KMS-11 (cell line): ENCODE measurements at regions not wholly inside any gene's neighbourhood (a gene's known extent, or its start where the extent isn't known, plus 50 kb on each side); places are given as distances from the start of the nearest gene placed in this dataset.

ENCODE experiments used
- H2AFZ ChIP-seq: fragments of 200-600 bp; sonication (generic); 2 replicates; pipeline ENCODE4 v1.6.1; 2016; ENCODE audit warnings: antibody characterized with exemption, mixed run types, low read depth
- H3K27ac ChIP-seq: fragments of 200-600 bp; sonication (generic); 2 replicates; pipeline ENCODE4 v1.6.1; 2016; ENCODE audit warnings: mild to moderate bottlenecking, mixed run types
- H3K27me3 ChIP-seq: fragments of 200-600 bp; sonication (generic); 2 replicates; pipeline ENCODE4 v1.6.1; 2017; ENCODE audit warnings: mild to moderate bottlenecking, low read depth, mixed run types, moderate library complexity; ENCODE audit not compliant: insufficient read depth
- H3K36me3 ChIP-seq: fragments of 200-600 bp; sonication (generic); 2 replicates; pipeline ENCODE4 v1.6.1; 2017; ENCODE audit warnings: mild to moderate bottlenecking, mixed run types; ENCODE audit not compliant: insufficient read depth
- H3K4me1 ChIP-seq: fragments of 200-600 bp; sonication (generic); 2 replicates; pipeline ENCODE4 v1.6.1; 2016; ENCODE audit warnings: mild to moderate bottlenecking, low read depth, mixed run types; ENCODE audit not compliant: poor library complexity, severe bottlenecking
- H3K4me2 ChIP-seq: fragments of 200-600 bp; sonication (generic); 2 replicates; pipeline ENCODE4 v1.7.0; 2016; ENCODE audit warnings: mild to moderate bottlenecking, mixed run types
- H3K4me3 ChIP-seq: fragments of 200-600 bp; sonication (generic); IDR thresholded peaks from 2 replicates; pipeline ENCODE4 v1.6.1; 2017; ENCODE audit warnings: low read depth, low read length, mixed read lengths; ENCODE audit not compliant: insufficient read depth
- H3K79me2 ChIP-seq: fragments of 200-600 bp; sonication (generic); 2 replicates; pipeline ENCODE4 v1.6.1; 2016; ENCODE audit warnings: low read depth, mixed run types; ENCODE audit not compliant: insufficient read depth
- H3K9ac ChIP-seq: fragments of 200-600 bp; sonication (generic); 2 replicates; pipeline ENCODE4 v1.6.1; 2016; ENCODE audit warnings: mild to moderate bottlenecking, mixed run types
- H4K20me1 ChIP-seq: fragments of 200-600 bp; sonication (generic); 2 replicates; pipeline ENCODE4 v1.6.1; 2016; ENCODE audit warnings: mild to moderate bottlenecking, mixed run types; ENCODE audit not compliant: insufficient read depth
- TF ChIP-seq, protein P1 (sequence below): fragments of 200-600 bp; sonication (generic); conservative IDR thresholded peaks from 2 replicates; pipeline ENCODE4 v1.6.1; 2017; ENCODE audit warnings: low read depth, mild to moderate bottlenecking, antibody characterized with exemption, low read length, moderate library complexity, mixed read lengths

DNA sequence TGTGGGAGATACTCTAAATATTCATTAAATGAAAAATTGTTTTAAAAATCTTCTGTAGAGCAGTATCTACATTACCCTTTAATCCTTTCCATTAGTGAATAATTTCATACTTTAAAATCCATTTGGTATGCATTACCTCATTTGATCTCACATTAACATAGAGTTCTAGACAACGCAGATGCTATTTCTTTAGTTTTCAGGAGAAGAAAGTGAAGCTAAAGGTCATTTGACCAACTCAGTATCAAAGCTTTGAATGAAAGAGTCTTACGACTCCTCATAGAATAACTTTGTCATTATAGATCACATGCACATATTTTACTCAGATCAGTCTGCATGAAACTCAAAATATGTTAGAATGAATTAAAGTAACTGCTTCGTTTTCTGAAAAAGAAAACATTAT is 460.2 kb downstream of the DNAJB9 start:
- no peaks in the 10 kb centered on the region for H3K36me3 ChIP-seq
- H3K27ac ChIP-seq, result no peak overlapping the region
- H3K4me2 ChIP-seq, result no peak overlapping the region
- no peaks in the 10 kb centered on the region for H4K20me1 ChIP-seq
- no peaks in the 10 kb centered on the region for H3K79me2 ChIP-seq
- H3K27me3 ChIP-seq, result no peaks in the 10 kb centered on the region
- TF ChIP-seq, protein P1, sequence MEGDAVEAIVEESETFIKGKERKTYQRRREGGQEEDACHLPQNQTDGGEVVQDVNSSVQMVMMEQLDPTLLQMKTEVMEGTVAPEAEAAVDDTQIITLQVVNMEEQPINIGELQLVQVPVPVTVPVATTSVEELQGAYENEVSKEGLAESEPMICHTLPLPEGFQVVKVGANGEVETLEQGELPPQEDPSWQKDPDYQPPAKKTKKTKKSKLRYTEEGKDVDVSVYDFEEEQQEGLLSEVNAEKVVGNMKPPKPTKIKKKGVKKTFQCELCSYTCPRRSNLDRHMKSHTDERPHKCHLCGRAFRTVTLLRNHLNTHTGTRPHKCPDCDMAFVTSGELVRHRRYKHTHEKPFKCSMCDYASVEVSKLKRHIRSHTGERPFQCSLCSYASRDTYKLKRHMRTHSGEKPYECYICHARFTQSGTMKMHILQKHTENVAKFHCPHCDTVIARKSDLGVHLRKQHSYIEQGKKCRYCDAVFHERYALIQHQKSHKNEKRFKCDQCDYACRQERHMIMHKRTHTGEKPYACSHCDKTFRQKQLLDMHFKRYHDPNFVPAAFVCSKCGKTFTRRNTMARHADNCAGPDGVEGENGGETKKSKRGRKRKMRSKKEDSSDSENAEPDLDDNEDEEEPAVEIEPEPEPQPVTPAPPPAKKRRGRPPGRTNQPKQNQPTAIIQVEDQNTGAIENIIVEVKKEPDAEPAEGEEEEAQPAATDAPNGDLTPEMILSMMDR, result no peak
- no peak overlapping the region for H2AFZ ChIP-seq
- H3K9ac ChIP-seq, result no peak overlapping the region
- no peaks in the 10 kb centered on the region for H3K4me1 ChIP-seq
- H3K4me3 ChIP-seq, result no peak overlapping the region

DNA sequence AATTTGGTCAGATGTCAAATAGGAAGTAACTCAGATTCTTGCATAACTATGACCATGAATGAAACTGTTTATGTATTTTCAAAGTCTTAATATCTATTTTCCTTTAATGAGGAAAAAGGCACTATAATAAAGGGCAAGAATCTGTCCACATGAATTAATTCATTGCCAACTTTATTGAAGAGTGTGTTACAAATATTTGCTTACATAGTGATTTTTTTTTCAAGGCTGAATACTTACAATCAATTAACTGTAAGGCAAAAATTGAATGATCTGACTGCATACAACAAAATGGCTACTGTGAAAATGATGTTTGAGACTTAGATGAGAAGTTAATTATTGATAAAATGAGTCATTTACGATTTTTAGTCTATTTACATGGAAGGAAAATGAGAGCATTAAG is 475.0 kb downstream of the DNAJB9 start:
- Histone ChIP-seq H3K4me3 (no peak overlapping the region), H3K27ac (no peak overlapping the region), H3K4me2 (no peak overlapping the region), H2AFZ (no peak overlapping the region), H3K9ac (no peak overlapping the region), H3K4me1 (no peaks in the 10 kb centered on the region), H3K27me3 (no peaks in the 10 kb centered on the region), H4K20me1 (no peaks in the 10 kb centered on the region), H3K79me2 (no peaks in the 10 kb centered on the region), H3K36me3 (no peaks in the 10 kb centered on the region)
- TF ChIP-seq, protein P1, result no peak

DNA sequence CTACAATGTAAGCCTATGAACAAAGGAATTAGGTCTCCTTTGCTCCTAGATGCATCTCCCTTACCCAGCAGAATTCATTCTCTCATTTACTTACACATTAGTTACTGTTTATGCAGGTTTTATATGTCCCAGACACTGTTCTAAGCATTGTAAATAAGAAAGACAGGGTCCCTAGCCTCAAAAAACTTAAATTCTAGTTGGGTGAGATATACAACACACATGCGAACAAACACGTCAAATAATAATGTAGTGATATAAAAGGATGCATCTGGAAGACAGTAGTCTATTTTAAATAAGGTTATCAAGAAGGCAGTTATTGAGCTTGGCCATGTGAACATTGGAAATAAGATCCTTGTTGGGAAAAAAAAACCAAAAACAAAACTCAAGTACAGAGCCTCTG is 479.7 kb downstream of the DNAJB9 start:
- no peak overlapping the region for H3K4me2 ChIP-seq
- no peaks in the 10 kb centered on the region for H4K20me1 ChIP-seq
- H3K79me2 ChIP-seq, result no peaks in the 10 kb centered on the region
- no peaks in the 10 kb centered on the region for H3K36me3 ChIP-seq
- H3K9ac ChIP-seq, result no peak overlapping the region
- TF ChIP-seq, protein P1, result no peak
- H3K4me1 ChIP-seq, result no peaks in the 10 kb centered on the region
- no peaks in the 10 kb centered on the region for H3K27me3 ChIP-seq
- no peak overlapping the region for H3K27ac ChIP-seq
- no peak overlapping the region for H2AFZ ChIP-seq
- no peak overlapping the region for H3K4me3 ChIP-seq

DNA sequence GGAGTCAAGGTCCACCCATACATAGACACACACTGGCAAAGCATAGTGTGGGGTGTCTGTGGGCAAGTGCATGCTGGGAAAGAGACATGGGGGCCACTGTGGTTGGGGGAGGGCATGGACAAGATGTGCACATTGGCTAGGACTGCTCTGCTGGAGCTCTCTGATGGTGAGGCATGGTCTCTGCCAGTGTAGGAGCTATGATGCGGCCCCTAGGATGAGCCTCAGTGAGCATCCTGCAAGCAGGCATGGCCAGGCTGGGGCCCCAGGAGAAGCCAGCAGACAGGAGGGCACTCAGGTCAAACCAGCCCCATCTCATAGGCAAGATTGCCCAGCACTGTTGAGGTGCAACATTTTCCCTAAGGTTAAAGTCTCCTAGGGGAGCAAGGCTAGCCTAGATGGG is 489.4 kb downstream of the DNAJB9 start:
- Histone ChIP-seq H3K4me2 (no peak overlapping the region), H4K20me1 (no peaks in the 10 kb centered on the region), H3K36me3 (no peaks in the 10 kb centered on the region), H3K79me2 (no peaks in the 10 kb centered on the region), H3K4me1 (no peaks in the 10 kb centered on the region), H3K4me3 (no peak overlapping the region), H3K27me3 (no peaks in the 10 kb centered on the region), H2AFZ (no peak overlapping the region), H3K9ac (no peak overlapping the region), H3K27ac (no peak overlapping the region)
- TF ChIP-seq, protein P1, result no peak

DNA sequence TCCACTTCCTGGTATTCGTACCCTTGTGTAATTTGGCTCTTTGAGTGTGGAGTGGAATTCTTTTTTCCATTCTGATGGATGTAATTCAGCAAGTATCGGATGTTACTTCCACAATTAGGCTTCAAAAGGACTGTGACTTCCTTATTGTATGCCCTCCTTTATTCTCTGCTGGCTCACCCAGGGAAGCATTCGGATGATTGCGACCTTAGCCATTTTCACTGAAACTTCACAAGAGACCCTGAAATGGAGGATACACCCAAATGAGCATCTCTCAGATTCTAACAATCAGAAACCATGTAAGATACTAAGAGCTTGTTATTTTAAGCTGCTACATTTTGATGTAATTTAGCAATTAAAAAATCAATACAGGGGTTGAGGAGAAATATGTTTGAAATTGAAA is 493.1 kb downstream of the DNAJB9 start:
- Histone ChIP-seq H3K79me2 (no peaks in the 10 kb centered on the region), H3K4me3 (no peak overlapping the region), H3K36me3 (no peaks in the 10 kb centered on the region), H3K4me1 (no peaks in the 10 kb centered on the region), H2AFZ (no peak overlapping the region), H3K4me2 (no peak overlapping the region), H3K27me3 (no peaks in the 10 kb centered on the region), H3K27ac (no peak overlapping the region), H3K9ac (no peak overlapping the region), H4K20me1 (no peaks in the 10 kb centered on the region)
- TF ChIP-seq, protein P1, result no peak
